OCI-LY3 (cell line): ENCODE measurements at regions not wholly inside any gene's neighbourhood (a gene's known extent, or its start where the extent isn't known, plus 50 kb on each side); places are given as distances from the start of the nearest gene placed in this dataset.

Experiments used
- H2AFZ ChIP-seq: fragments of 200-600, 300-600 bp; shearing (Covaris generic); 2 replicates; pipeline ENCODE4 v1.6.0; 2014; ENCODE audit warnings: antibody characterized with exemption, low read depth, low read length
- H3K27ac ChIP-seq: fragments of 200-600, 300-600 bp; sonication (generic); 2 replicates; pipeline ENCODE4 v1.5.1; 2014; ENCODE audit warnings: mild to moderate bottlenecking, low read length, moderate library complexity, mixed read lengths
- H3K27me3 ChIP-seq: fragments of 200-600, 300-600 bp; sonication (generic); 2 replicates; pipeline ENCODE4 v1.6.1; 2014; ENCODE audit warnings: low read depth, low read length, mixed read lengths
- H3K36me3 ChIP-seq: fragments of 200-600, 300-600 bp; sonication (generic); replicated peaks from 2 replicates; pipeline ENCODE3; 2014; ENCODE audit warnings: low read depth, low read length, mixed read lengths
- H3K4me1 ChIP-seq: fragments of 300-600, 200-600 bp; sonication (generic); 2 replicates; pipeline ENCODE4 v1.6.1; 2014; ENCODE audit warnings: low read length, mixed read lengths
- H3K4me2 ChIP-seq: fragments of 200-600, 300-600 bp; sonication (generic); 2 replicates; pipeline ENCODE4 v1.6.1; 2014; ENCODE audit warnings: low read length, mixed read lengths
- H3K4me3 ChIP-seq: fragments of 300-600, 200-600 bp; sonication (generic); 2 replicates; pipeline ENCODE4 v1.5.1; 2014; ENCODE audit warnings: antibody characterized with exemption, mild to moderate bottlenecking, low read length, moderate library complexity
- H3K79me2 ChIP-seq: fragments of 300-600, 200-600 bp; shearing (Covaris generic); 2 replicates; pipeline ENCODE4 v1.6.1; 2014; ENCODE audit warnings: mild to moderate bottlenecking, low read length, mixed read lengths
- H3K9ac ChIP-seq: fragments of 300-600, 200-600 bp; shearing (Covaris generic); 2 replicates; pipeline ENCODE4 v1.6.0; 2014; ENCODE audit warnings: mild to moderate bottlenecking, low read length, moderate library complexity
- H3K9me3 ChIP-seq: fragments of 200-600, 300-600 bp; shearing (Covaris generic); 2 replicates; pipeline ENCODE4 v1.6.1; 2014; ENCODE audit warnings: low read length, mixed read lengths; ENCODE audit not compliant: insufficient read depth
- H4K20me1 ChIP-seq: fragments of 200-600, 300-600 bp; sonication (generic); 2 replicates; pipeline ENCODE4 v1.6.1; 2016; ENCODE audit warnings: low read length, mixed read lengths; ENCODE audit not compliant: insufficient read depth
- CTCF ChIP-seq: fragments of 200-600, 300-600 bp; sonication (generic); IDR thresholded peaks from 2 replicates; pipeline ENCODE4 v1.5.1; 2014; ENCODE audit warnings: antibody characterized with exemption, low read length, low read depth
- EZH2phosphoT487 ChIP-seq: fragments of 200-600 bp; shearing (Covaris generic); IDR thresholded peaks from 2 replicates; pipeline ENCODE4 v1.6.1; 2018; ENCODE audit warnings: antibody characterized with exemption, mixed run types, low read depth

GRCh38 chr10:56279270-56279669 is 81.8 kb downstream of the ZWINT start:
- TF ChIP-seq EZH2phosphoT487 (no peak), CTCF (no peak)
- H4K20me1 ChIP-seq, result no peaks in the 10 kb centered on the region
- no peaks in the 10 kb centered on the region for H3K27me3 ChIP-seq
- H3K27ac ChIP-seq, result no peak overlapping the region
- H3K4me3 ChIP-seq, result no peak overlapping the region
- no peaks in the 10 kb centered on the region for H3K36me3 ChIP-seq
- no peaks in the 10 kb centered on the region for H3K79me2 ChIP-seq
- H3K9ac ChIP-seq, result no peak overlapping the region
- no peaks in the 10 kb centered on the region for H3K9me3 ChIP-seq
- no peaks in the 10 kb centered on the region for H3K4me1 ChIP-seq
- H3K4me2 ChIP-seq, result no peak overlapping the region
- no peak overlapping the region for H2AFZ ChIP-seq

GRCh38 chr10:56269181-56269580 is 91.9 kb downstream of the ZWINT start:
- H3K27ac ChIP-seq, result no peak overlapping the region
- no peak overlapping the region for H3K4me2 ChIP-seq
- no peak for TF ChIP-seq EZH2phosphoT487
- no peak for TF ChIP-seq CTCF

GRCh38 chr10:56266120-56266519 is 94.9 kb downstream of the ZWINT start:
- Histone ChIP-seq H2AFZ (no peak overlapping the region), H3K27ac (no peak overlapping the region), H3K9me3 (no peaks in the 10 kb centered on the region), H3K9ac (no peak overlapping the region), H3K27me3 (no peaks in the 10 kb centered on the region), H3K79me2 (no peaks in the 10 kb centered on the region), H3K36me3 (no peaks in the 10 kb centered on the region), H4K20me1 (no peaks in the 10 kb centered on the region), H3K4me3 (no peak overlapping the region), H3K4me1 (no peaks in the 10 kb centered on the region), H3K4me2 (no peak overlapping the region)
- no peak for TF ChIP-seq CTCF
- TF ChIP-seq EZH2phosphoT487, result no peak

More at GRCh38 chr10:56269181-56269580, 91.9 kb downstream of the ZWINT start:
- Histone ChIP-seq H3K9ac (no peak overlapping the region), H3K9me3 (no peaks in the 10 kb centered on the region), H3K4me1 (no peaks in the 10 kb centered on the region), H3K4me3 (no peak overlapping the region), H4K20me1 (no peaks in the 10 kb centered on the region), H3K27me3 (no peaks in the 10 kb centered on the region), H3K36me3 (no peaks in the 10 kb centered on the region), H2AFZ (no peak overlapping the region), H3K79me2 (no peaks in the 10 kb centered on the region)

GRCh38 chr10:56258991-56259390 is 102.1 kb downstream of the ZWINT start:
- TF ChIP-seq EZH2phosphoT487 (no peak), CTCF (no peak)

More at GRCh38 chr10:56258991-56259390, 102.1 kb downstream of the ZWINT start:
- peaks cover 14% of the 10 kb centered on the region for H3K4me1 ChIP-seq
- no peak overlapping the region for H3K4me2 ChIP-seq
- H3K27ac ChIP-seq, result no peak overlapping the region
- H4K20me1 ChIP-seq, result no peaks in the 10 kb centered on the region
- H3K79me2 ChIP-seq, result no peaks in the 10 kb centered on the region
- no peak overlapping the region for H3K9ac ChIP-seq
- no peaks in the 10 kb centered on the region for H3K36me3 ChIP-seq
- H3K9me3 ChIP-seq, result no peaks in the 10 kb centered on the region
- no peak overlapping the region for H3K4me3 ChIP-seq
- H3K27me3 ChIP-seq, result no peaks in the 10 kb centered on the region
- no peak overlapping the region for H2AFZ ChIP-seq
